SJSA1 (cell line): ENCODE measurements at regions not wholly inside any gene's neighbourhood (a gene's known extent, or its start where the extent isn't known, plus 50 kb on each side); places are given as distances from the start of the nearest gene placed in this dataset.
"Not testable (repeated sequence)": the region's sequence is repeated elsewhere in the genome, so short reads cannot be mapped to it uniquely, and the experiment has no call there.

Experiments used
- DNase-seq, 2 experiments: peaks; one replicate each; pipeline ENCODE4 v3.0.0-alpha.2; 2015 to 2020; ENCODE audit warnings: low spot score in 2 of 2, low read depth in 1 of 2
- H3K27ac ChIP-seq: fragments of 250-450 bp; sonication (Bioruptor Pico); 2 replicates; pipeline ENCODE4 v1.5.1; 2020; ENCODE audit warnings: mild to moderate bottlenecking, moderate library complexity
- H3K27me3 ChIP-seq: fragments of 250-450 bp; sonication (Bioruptor Pico); replicated peaks from 2 replicates; pipeline ENCODE4 v1.5.1; 2020; ENCODE audit warnings: mild to moderate bottlenecking, moderate library complexity
- H3K36me3 ChIP-seq: fragments of 250-450 bp; sonication (Bioruptor Pico); 2 replicates; pipeline ENCODE4 v1.5.1; 2020; ENCODE audit warnings: mild to moderate bottlenecking
- H3K4me1 ChIP-seq: fragments of 250-450 bp; sonication (Bioruptor Pico); replicated peaks from 2 replicates; pipeline ENCODE4 v1.6.1; 2021; ENCODE audit warnings: mild to moderate bottlenecking
- H3K4me3 ChIP-seq: fragments of 250-450 bp; sonication (Bioruptor Pico); 2 replicates; pipeline ENCODE4 v1.5.1; 2020; ENCODE audit warnings: mild to moderate bottlenecking
- H3K9me3 ChIP-seq: fragments of 250-450 bp; sonication (Bioruptor Pico); replicated peaks from 2 replicates; pipeline ENCODE4 v1.5.1; 2020; ENCODE audit warnings: mild to moderate bottlenecking

DNA sequence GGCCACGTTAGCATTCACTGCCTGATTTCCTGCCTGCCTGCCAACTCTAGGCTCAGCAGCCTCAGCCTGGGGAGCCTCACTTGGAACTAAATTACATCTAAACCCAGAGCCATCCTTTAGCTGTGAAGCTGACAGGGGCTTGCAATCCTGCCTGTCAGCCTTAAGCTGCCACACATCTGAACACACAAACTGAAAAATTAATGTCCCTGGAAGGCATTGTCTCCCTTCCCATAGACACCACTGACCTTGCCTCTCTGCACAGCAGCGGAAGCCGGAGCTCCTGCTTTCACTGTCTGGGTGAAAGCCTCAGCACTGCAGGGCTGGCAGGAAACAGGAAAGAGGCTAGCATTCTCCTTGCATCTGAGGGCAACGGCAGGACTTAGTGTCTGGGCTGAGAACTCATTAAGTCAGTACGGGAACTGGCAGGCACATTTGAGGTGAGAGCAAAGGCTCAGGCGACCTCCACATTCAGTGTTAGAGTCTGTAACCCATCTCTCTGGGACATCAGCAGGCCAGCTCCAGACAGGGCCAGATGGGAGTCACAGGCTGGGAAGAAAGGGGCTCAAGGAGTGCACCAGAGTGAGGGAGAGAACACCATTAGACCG is 452.4 kb upstream of the C16orf82 start:
- H3K36me3 ChIP-seq, result no peaks in the 10 kb centered on the region
- H3K4me3 ChIP-seq, result no peak overlapping the region
- H3K9me3 ChIP-seq, result no peaks in the 10 kb centered on the region
- no peaks in the 10 kb centered on the region for H3K4me1 ChIP-seq
- no peak for DNase-seq
- H3K27me3 ChIP-seq, result no peaks in the 10 kb centered on the region
- H3K27ac ChIP-seq, result no peak overlapping the region

DNA sequence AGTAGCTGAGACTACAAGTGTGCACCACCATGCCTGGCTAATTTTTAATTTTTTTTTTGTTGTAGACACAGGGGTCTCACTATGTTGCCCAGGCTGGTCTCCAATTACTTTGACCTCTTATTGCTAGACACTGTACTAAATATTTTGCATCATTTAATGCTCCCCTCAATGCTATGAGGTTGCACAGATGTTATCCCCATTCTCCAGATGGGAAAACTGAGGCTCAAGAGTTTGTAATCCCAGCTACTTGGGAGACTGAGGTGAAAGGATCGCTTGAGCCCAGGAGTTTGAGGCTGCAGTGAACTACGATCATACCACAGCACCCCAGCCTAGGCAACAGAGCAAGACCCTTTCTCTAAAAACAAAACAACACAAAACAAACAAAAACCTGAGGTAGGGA is 443.3 kb upstream of the C16orf82 start:
- Histone ChIP-seq H3K36me3 (no peaks in the 10 kb centered on the region), H3K27me3 (no peaks in the 10 kb centered on the region), H3K4me1 (no peaks in the 10 kb centered on the region), H3K9me3 (no peaks in the 10 kb centered on the region), H3K4me3 (no peak overlapping the region), H3K27ac (no peak overlapping the region)
- DNase-seq, result no peak

DNA sequence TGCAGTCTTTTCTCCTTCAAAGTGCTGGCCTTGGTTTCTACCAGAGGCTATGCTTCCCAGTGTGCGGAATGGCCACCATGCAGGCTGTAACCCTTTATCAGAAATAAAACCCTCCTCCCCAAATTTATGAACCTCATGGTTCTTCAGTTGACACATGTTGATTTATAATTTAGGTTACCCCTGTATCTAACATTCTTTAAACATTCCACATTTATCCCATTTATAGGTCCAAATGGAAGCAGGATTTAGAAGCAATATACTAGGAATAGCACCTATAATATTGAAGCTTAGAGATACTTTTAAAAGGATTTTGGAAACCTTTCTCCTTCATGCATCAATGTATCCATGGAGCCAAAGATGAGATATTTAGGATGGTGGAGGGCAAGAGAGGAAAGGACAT is 438.8 kb upstream of the C16orf82 start:
- no peaks in the 10 kb centered on the region for H3K4me1 ChIP-seq
- no peak for DNase-seq
- H3K9me3 ChIP-seq, result no peaks in the 10 kb centered on the region
- no peak overlapping the region for H3K27ac ChIP-seq
- H3K27me3 ChIP-seq, result no peaks in the 10 kb centered on the region
- H3K36me3 ChIP-seq, result no peaks in the 10 kb centered on the region
- no peak overlapping the region for H3K4me3 ChIP-seq

DNA sequence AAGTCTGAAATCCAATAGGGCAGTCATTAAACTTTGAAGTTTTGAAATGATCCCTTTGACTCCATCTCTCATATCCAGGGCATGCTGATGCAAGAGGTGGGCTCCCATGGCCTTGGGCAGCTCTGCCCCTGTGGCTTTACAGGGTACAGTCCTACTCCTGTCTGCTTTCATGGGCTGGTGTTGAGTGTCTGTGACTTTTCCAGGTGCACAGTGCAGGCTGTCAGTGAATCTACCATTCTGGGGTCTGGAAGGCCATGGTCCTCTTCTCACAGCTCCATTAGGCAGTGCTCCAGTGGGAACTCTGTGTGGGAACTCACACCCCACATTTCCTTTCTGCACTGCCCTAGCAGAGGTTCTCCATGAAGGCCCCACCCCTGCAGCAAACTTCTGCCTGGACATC is 435.4 kb upstream of the C16orf82 start:
- not testable (repeated sequence) for H3K27ac ChIP-seq, H3K27me3 ChIP-seq, H3K4me3 ChIP-seq, H3K36me3 ChIP-seq, H3K4me1 ChIP-seq, DNase-seq, H3K9me3 ChIP-seq

DNA sequence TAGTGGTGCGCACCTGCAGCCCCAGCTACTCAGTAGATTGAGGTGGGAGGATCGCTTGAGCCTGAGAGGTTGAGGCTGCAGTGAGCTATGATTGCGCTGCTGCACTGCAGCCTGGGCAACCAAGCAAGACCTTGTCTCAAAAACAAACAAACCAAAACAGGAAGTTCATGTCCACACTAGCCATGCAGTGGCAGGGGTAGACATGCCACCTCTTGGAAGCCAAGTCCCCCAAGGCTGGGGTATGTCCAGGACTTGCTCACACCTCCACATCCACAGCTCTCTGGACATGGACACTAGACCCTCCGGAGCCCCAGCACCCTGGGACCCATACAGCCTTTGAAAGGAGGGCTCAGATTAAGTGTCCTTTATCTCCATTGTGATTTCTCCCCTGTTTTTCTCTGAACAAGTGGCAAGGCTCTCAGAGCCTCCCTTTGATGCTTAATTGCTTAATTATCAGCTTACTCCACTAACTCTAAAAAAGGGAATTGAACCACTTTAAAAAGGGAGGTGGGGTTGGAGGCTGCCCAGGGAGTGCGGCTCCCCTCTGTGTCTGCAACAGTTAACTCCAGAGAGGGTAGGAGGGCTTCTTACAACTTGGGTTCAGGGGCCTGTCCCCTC is 424.6 kb upstream of the C16orf82 start:
- no peak overlapping the region for H3K27ac ChIP-seq
- no peak overlapping the region for H3K4me3 ChIP-seq
- no peaks in the 10 kb centered on the region for H3K36me3 ChIP-seq
- H3K4me1 ChIP-seq, result no peaks in the 10 kb centered on the region
- H3K27me3 ChIP-seq, result 0 out of 2 replicates have a peak, but pooled peaks cover 2% of the 10 kb centered on the region
- H3K9me3 ChIP-seq, result no peaks in the 10 kb centered on the region
- no peak for DNase-seq

DNA sequence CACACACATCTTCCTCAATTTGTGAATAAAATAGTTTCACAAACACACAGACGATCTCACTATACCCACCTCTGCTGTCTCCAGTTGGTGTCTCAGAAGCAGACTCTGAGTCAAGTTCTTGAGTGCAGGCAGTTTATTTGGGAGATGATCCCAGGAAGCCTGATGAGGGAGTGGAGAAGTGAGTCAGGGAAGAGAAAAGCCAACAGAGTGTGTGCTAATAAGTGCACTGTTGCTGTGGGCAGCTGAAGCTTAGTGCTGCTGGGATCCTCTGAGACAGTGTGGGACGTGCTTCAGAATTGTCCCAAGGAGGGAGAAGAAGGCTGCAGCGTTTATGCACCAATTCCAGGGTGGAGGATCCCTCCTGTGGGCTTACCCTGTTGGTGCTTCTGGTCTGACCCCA is 423.2 kb upstream of the C16orf82 start:
- no peaks in the 10 kb centered on the region for H3K9me3 ChIP-seq
- DNase-seq, result no peak
- H3K36me3 ChIP-seq, result no peaks in the 10 kb centered on the region
- no peak overlapping the region for H3K27ac ChIP-seq
- H3K4me3 ChIP-seq, result no peak overlapping the region
- no peaks in the 10 kb centered on the region for H3K4me1 ChIP-seq
- 0 out of 2 replicates have a peak, but pooled peaks cover 2% of the 10 kb centered on the region for H3K27me3 ChIP-seq

DNA sequence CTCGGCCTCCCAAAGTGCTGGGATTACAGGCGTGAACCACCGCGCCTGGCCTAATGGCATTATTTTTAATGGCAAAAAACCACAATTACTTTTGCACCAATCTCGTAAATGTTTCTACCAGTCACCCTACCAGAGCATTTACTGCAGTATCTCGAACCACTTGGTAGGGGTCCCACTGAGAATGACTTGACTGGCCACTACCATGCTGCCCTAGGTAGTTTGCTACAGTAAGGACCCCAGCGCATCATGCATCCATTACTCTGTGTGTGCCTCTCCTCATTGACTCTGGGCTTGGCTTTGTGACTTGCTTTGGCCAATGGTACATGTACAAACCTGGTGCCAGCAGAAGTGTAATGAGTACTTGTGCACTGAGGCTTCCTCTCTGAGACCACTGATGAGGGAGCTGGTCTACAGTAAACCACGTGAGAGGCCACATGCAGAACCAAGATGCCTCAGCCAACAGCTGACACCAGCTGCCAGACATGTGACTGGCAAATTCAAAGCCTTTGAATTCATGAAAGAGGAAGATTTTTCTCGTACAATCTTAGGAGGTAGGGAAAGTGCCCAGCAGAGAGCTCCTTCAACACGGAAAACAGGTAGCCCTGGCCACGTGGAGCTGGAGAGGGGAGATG is 421.7 kb upstream of the C16orf82 start:
- no peak for DNase-seq
- Histone ChIP-seq H3K36me3 (no peaks in the 10 kb centered on the region), H3K4me3 (no peak overlapping the region), H3K27ac (no peak overlapping the region), H3K4me1 (no peaks in the 10 kb centered on the region), H3K9me3 (no peaks in the 10 kb centered on the region), H3K27me3 (0 out of 2 replicates have a peak, but pooled peaks cover 2% of the 10 kb centered on the region)

DNA sequence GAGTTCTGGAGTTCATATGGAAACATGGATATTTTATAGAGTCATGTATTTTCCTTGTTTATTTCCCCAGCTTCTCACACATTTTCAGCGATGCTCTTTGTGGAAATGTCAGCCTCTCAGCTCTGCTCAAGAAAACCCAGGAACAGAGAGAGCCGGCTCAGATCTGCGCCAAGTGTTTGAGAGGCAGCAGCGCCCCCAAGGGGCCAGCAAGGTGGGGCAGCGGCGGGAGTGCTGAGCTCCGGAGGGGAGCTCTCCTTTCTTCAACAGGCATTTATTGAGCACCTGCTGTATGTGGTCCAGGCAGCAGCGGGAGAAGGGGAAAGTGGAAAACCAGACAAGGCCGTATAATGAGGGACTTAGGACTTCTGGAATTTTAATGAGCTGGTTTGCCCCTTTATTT is 421.1 kb upstream of the C16orf82 start:
- Histone ChIP-seq H3K27me3 (0 out of 2 replicates have a peak, but pooled peaks cover 2% of the 10 kb centered on the region), H3K36me3 (no peaks in the 10 kb centered on the region), H3K27ac (no peak overlapping the region), H3K4me1 (no peaks in the 10 kb centered on the region), H3K9me3 (no peaks in the 10 kb centered on the region), H3K4me3 (no peak overlapping the region)
- DNase-seq, result no peak

DNA sequence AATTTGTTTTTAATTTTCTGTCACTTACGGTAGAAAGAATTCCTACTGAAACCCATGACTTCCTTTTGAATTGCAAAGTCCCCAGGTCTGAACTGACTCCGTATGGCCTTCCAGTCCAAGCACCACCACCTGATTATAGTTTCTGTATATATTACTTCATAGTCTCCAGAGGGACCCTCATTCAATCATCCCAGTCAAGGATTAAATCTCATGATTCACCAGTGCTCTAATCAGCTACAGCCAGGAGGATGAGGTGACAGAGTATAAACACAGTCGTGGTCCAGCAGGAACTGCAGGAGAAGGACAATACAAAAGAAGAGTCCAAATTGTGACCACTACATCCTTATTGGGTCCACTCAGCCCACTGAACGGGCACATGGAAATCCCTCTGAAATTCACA is 418.9 kb upstream of the C16orf82 start:
- DNase-seq, result no peak
- Histone ChIP-seq H3K27ac (no peak overlapping the region), H3K36me3 (no peaks in the 10 kb centered on the region), H3K27me3 (0 out of 2 replicates have a peak, but pooled peaks cover 2% of the 10 kb centered on the region), H3K4me1 (no peaks in the 10 kb centered on the region), H3K4me3 (no peak overlapping the region), H3K9me3 (no peaks in the 10 kb centered on the region)

DNA sequence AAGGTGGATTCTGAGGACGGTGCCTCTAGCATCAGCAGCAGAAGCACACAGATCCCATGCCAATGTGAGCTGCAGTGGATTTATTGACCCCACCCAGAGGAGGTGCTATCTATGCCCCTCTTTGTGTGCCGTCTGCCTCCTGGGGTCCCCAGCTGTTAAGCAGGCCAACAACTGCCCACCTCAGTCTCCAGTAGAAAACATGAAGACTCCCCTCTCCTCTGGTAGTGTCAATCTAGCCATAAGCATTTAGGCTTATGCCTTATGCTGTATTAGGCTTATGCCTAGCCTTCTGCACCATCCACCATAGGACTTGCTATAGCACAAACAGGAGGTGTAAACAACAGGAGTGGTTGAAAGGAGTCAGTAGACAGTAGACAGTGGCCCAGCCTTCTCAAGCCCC is 417.9 kb upstream of the C16orf82 start:
- no peak for DNase-seq
- Histone ChIP-seq H3K36me3 (no peaks in the 10 kb centered on the region), H3K27me3 (0 out of 2 replicates have a peak, but pooled peaks cover 2% of the 10 kb centered on the region), H3K9me3 (no peaks in the 10 kb centered on the region), H3K4me3 (no peak overlapping the region), H3K4me1 (no peaks in the 10 kb centered on the region), H3K27ac (no peak overlapping the region)

DNA sequence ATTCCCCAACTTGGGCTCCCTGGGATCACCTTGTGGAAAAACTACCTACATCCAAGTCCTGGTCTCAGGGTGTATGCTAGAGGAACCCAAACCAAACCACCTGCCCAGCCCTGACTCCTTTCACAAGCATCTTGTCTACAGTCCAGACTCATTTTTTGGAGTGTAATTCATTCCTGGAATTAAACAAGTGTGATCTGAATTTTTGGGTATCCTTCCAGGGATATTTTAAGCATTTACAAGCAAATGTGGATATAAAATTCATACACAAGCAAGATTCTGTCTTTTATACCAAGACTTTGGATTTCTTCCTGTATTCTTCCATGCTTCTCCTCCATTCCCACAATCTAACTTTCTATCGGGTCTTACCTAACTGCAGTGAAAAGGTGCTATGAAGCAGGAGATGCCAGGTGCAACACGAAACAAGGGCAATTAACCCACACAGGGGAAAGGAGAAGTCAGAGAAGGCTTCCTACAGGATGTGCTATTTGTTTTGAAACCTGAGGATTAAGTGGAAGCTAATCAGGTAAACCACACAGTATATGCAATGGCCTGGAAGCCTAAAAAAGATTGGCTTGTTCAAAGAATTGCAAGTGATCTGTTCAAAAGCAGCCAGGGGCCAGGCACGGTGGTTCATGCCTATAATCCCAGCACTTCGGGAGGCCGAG is 417.2 kb upstream of the C16orf82 start:
- Histone ChIP-seq H3K36me3 (no peaks in the 10 kb centered on the region), H3K4me1 (no peaks in the 10 kb centered on the region), H3K27ac (no peak overlapping the region), H3K9me3 (no peaks in the 10 kb centered on the region), H3K4me3 (no peak overlapping the region), H3K27me3 (0 out of 2 replicates have a peak, but pooled peaks cover 2% of the 10 kb centered on the region)
- DNase-seq, result no peak

DNA sequence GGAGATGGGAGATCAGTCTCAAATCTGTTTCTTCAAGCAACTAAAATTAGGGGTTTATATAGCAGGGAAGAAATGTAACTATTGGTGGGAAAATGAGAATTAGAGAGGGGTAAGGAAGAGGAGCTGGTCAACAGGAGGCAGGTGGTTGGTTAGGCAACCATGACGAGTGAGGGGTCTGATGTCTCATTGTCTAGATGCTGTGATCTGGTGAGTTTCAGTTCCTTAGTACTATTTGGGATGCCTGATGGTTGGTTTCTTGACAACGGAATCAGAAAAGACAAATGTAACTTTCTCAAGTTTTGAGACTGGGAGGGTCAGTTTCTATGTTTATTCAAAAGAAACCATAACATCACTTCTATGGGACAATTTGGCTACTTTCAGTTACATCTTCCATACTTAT is 415.3 kb upstream of the C16orf82 start:
- DNase-seq, result no peak
- H3K27me3 ChIP-seq, result 0 out of 2 replicates have a peak, but pooled peaks cover under 1% of the 10 kb centered on the region
- no peaks in the 10 kb centered on the region for H3K4me1 ChIP-seq

DNA sequence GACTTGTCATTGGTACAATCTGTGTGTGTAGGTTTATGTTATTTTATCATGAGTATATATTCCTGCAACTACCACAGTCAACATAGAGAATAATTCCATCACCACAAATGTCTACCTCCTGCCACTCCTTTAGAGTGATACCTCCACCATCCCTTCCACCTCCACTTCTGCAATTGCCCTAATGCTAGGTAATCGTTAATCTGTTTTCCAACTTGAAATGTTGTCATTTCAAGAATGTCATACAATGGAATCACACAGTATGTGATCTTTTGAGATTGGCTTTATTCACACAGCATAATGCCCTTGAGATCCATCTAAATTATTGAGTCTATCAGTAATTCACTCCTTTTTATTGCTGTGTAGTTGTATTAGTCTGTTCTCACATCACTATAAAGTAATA is 414.8 kb upstream of the C16orf82 start:
- no peak overlapping the region for H3K27ac ChIP-seq
- DNase-seq, result no peak

More for the DNA sequence above, 415.3 kb upstream of the C16orf82 start:
- Histone ChIP-seq H3K27ac (no peak overlapping the region), H3K9me3 (no peaks in the 10 kb centered on the region), H3K36me3 (no peaks in the 10 kb centered on the region), H3K4me3 (no peak overlapping the region)

DNA sequence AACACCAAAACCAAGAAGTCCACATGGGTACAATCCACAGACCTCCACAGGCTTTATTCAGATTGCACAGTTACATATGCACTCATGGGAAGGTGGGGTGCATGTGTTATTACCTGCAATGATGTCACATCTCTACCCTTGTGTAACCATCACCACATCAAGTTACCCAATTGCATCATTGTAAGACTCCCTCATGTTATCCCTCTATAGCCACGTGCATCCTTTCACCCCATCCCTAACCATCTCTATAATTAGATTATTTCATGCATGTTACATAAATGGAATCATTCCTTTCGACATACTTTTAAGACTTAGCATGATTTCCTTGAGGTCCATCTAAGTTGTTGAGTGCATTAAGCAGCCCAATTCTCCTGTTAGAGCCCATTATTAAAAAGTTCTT is 408.2 kb upstream of the C16orf82 start:
- Histone ChIP-seq H3K36me3 (no peaks in the 10 kb centered on the region), H3K27ac (no peak overlapping the region), H3K9me3 (no peaks in the 10 kb centered on the region), H3K4me1 (no peaks in the 10 kb centered on the region), H3K27me3 (no peaks in the 10 kb centered on the region), H3K4me3 (no peak overlapping the region)
- DNase-seq, result no peak

More for the DNA sequence above, 414.8 kb upstream of the C16orf82 start:
- Histone ChIP-seq H3K4me1 (no peaks in the 10 kb centered on the region), H3K27me3 (no peaks in the 10 kb centered on the region), H3K4me3 (no peak overlapping the region), H3K9me3 (no peaks in the 10 kb centered on the region), H3K36me3 (no peaks in the 10 kb centered on the region)
